Dedifferentiated amniotic fluid mesenchymal stem cell (primary cell): ENCODE measurements at regions not wholly inside any gene's neighbourhood (a gene's known extent, or its start where the extent isn't known, plus 50 kb on each side); places are given as distances from the start of the nearest gene placed in this dataset.
"Not testable (repeated sequence)": the region's sequence is repeated elsewhere in the genome, so short reads cannot be mapped to it uniquely, and the experiment has no call there.

ENCODE experiments used
- DNase-seq: peaks from one replicate; pipeline ENCODE4 v3.0.0-alpha.2; 2016; ENCODE audit errors: extremely low spot score

DNA sequence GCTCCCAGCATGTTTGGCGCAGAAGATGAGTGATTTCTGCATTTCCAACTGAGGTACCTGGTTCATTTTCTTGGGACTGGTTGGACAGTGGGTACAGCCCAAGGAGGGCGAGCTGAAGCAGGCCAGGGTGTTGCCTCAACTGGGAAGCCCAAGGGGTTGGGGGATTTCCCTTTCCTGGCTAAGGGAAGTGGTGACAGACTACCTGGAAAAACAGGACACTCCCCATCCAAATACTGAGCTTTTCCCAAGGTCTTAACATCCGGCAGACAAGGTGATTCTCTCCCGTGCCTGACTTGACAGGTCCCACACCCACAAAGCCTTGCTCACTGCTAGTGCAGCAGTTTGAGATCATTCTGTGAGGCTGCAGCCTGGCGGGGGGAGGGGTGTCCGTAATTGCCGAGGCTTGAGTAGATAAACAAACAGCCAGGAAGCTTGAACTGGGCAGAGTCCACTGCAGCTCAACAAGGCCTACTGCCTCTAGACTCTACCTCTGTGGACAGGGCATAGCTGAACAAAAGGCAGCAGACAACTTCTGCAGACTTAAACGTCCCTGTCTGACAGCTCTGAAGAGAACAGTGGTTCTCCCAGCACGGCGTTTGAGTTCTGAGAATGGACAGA, 307.7 kb upstream of the ARSJ start:
- no peak for DNase-seq

DNA sequence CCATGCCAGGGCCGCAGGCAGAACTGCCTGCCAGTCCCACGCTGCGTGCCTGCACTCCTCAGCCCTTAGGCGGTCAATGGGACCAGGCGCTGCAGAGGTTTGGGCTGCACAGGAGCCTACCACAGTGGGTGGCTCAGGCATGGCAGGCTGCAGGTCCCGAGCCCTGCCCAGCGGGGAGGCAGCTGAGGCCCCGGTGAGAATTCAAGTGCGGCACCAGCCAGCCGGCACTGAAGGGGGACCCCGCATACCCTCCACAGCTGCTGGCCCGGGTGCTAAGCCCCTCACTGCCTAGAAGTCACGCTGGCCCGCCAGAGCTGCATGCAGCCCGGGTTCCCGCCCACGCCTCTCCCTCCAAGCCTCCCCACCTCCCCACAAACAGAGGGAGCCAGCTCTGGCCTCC, 302.5 kb upstream of the UGT8 start:
- DNase-seq, result no peak

DNA sequence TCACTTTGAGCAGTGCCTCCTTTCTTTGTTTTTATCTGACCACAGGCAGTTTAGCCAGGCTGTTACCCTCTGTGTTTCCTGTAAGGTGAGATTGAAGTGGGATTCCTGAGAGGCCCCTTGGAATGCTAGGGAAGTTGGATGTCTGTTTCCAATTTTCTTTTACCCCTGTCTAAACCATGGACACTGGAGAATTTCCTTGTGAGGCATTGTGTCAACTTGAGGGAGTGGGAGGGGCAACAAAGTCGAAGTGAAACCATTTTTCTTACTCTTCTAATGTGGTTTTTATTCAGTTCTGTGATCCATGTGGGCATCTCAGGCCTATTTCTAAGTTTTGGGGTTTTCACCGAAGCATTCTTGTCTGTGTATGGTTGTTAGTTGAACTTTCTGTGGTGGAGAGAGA, 296.1 kb upstream of the UGT8 start:
- DNase-seq, result no peak

DNA sequence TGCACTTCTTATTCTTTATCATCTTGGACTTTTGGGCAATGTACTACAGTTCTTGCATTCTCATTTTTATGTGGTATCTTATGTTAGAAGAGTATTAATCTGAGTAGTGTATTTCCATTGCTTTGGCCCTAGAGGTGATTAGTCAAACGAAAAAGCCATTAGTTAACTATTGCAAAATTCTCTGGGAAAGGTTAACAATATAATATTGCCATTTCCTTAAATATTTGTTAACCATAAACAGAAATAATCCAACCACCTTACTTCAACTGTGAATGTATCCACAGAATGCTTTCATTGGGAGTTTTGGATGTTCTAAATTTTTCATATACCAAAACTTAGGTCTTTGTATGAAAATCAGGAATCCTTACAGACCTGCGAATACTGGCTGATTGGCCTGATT, 294.6 kb upstream of the UGT8 start:
- DNase-seq, result no peak

DNA sequence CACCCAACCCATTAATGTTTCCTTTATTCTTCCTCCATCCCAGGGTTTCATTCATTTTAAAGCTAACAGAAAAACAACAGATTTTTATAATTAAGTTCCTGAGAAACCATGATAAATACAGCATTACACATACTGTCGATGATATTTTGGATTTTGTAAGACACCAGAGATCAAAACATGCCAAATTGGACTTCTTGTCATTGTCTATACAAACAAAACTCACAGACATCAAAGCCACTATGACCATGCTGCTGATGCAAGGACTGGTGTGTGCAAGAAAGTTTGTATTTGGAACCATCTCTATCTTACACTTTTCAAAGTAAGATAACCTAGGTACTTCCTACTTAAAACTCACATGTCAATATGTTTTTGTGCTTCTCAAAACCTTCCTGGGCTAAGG, 294.0 kb upstream of the UGT8 start:
- DNase-seq, result no peak

DNA sequence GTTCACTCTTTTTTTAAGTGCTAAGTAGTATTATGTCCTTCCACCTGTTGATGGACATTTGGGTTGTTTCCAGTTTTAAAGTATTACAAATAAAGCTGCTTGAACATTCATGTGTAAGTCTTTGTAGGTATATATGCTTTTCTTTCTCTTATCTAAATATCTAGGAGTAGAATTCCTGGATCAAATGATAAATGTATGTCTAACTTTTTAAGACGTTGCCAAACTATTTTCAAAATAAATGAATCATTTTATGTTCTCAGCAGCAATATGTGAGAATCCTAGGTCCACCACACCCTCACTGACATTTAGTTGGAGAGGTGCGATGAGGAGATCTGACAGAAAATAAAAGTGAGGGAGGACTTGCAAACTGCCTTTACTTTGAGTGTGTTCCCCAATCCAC, 291.7 kb upstream of the UGT8 start:
- DNase-seq, result no peak

DNA sequence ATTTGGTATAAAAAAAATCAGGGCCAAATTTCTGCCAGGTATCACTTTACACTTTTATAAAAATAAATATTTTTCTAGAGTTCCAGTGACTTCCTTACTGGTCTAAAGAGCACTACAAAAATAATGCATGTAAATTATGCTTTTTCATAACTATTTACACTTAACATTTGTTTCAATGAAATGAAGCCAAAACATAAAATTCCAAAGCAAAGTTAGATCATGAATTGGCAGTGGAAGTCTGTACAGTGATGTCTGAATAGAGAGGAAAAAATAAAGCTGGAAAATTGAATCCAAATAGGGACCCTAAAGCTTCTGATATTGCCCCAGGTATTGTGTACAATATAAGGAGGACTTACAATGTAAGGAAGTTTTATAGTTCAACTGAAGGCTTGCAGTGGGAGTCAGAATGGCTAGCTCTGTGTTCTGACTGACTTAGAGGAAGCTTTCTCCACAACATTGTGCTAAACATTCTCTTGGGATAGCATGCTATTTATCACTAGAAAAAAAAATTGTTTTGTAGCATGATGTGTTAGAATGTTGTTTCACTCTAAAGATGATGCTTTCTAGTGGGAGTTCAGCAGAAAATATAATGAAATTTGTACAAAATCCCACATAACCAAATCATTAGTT, 288.2 kb upstream of the UGT8 start:
- no peak for DNase-seq

DNA sequence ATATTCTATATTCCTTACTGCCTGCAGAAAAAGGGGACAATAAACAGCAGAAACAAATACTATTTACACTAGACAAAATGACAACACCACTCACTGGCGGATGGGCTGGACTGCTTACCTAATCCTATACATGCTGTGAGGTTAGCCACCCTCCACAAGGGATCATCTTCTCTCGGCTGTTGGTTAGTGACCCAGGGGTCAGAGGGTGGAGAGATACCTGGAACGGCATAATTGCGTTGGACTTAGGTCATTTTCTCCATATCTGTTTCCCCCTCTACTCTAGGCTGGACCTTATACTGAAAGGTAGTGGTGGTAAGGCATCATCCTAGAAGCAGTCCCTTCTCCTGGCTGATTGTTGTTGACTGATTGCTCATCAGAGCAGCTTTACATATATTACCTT, 286.8 kb upstream of the UGT8 start:
- DNase-seq, result no peak

DNA sequence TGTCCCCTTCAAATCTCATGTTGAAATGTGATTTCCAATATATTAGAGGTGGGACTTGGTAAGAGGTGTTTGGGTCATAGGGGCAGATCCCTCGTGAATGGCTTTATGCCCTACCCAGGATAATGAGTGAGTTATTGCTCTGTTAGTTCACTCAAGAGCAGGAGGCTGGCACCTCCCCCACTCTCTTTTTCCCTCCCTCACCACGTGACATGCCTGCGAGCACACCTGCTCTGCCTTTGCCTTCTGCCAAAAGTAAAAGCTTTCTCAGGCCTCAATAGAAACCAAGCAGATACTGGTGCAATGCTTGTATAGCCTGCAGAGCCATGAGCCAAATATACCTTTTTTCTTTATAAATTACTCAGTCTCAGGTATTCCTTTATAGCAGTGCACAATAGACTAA, 286.3 kb upstream of the UGT8 start:
- no peak for DNase-seq

DNA sequence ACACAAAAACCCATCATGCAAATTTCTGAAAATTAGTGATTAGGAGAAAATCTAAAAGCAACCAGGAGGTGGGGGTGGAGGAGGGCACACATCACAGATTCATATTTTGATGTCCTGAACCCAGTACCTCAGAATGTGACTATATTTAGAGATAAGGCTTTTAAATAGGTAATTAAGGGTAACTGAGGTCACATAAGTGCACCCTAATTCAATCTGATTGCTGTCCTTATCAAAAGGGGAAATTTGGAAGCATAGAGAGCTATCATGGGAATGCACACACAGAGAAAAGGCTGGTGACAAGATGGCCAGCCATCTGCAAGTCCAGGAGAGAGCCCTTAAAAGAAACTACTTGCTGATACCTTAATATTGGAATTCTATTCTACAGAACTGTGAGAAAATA, 281.8 kb upstream of the UGT8 start:
- DNase-seq, result no peak

DNA sequence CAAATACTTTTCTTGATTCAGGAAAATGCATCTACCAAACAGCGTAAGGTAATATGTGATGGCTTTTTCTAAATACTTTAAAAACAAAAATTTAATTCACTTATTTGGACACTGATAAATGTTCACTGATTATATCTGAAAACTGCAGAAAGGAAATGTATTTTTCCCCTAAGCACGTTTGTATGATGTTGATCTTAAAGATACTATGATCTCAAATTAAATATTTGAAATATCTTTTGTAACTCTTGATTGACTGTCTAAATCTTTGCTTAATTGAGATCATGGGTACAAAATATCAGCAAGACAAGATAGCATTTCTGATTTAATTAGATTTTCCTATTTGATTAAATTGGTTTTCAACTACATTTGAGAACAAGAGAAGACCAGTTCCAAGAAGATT, 281.0 kb upstream of the UGT8 start:
- no peak for DNase-seq

DNA sequence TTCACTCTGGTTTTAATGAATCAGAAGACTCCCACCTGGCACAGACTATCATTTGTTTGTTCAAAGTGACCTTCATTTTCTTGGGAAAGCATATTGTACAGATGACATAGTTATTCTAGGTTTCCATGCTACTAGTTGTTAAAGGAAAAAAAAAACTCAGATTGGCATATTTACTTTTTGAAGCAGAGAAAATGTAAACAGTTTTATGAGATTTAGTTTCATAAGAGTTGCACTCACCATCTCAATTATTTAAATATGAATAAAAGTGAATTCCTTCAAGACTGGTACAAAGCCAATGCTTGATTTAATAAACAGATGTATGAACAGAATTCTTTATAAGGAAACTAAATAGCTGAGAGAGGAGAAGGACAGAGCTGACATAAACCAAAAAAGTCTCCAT, 280.3 kb upstream of the UGT8 start:
- DNase-seq, result peak; percentile 60

DNA sequence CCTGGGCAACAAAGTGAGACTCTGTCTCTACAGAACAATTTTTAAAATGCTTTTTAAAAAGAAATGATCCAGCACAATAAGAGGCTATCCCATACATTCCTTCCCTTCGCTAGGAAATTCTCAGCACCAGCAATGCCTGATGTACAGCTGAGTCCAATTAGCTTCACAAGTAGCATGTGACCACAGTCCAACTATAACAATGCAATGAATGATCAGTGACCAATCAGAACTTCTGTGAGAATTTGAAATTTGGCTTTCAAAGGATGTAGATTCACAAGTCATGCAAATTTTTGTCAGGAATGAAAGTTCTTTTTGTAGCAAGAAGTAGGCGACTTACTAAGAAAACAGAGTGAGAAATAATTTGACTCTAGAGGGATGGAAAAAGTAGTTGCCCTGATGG, 278.5 kb upstream of the UGT8 start:
- no peak for DNase-seq

DNA sequence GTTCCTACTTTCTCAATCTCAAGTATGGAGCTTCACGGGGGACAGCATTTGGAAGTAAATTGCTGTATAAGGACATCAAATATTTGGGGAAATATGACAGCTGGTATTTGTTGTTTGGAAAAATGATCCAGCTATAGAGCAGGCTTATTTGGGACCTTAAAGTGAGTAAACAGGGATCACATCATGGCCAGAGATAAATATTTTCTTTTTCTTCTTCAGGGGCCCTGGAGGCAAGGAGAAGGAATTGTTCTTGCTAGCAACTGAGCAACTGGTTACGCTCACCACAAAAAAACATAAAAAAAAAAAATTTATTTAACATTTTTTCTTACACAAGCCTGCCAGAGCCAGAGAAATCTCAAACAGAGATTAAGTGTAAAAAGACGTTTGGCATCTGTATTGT, 277.2 kb upstream of the UGT8 start:
- DNase-seq, result no peak

DNA sequence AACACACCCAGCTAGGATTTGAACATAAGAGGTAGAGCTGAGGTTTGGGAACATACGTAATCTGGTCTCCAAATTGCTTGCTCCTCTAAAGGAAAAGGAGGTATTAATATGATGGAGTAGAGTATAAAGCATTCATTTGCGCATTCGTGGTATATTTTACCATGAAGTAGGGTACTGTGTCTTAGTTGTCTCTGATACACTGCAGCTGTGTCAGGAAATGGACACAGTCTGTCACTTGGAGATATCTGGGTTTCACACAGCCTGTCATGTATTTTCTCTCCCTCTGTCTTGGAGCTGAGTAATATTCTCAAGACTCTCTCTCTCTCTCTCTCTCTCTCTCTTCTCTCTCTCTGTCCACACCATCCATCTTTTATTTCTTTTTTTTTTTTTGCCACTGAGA, 274.8 kb upstream of the UGT8 start:
- no peak for DNase-seq

DNA sequence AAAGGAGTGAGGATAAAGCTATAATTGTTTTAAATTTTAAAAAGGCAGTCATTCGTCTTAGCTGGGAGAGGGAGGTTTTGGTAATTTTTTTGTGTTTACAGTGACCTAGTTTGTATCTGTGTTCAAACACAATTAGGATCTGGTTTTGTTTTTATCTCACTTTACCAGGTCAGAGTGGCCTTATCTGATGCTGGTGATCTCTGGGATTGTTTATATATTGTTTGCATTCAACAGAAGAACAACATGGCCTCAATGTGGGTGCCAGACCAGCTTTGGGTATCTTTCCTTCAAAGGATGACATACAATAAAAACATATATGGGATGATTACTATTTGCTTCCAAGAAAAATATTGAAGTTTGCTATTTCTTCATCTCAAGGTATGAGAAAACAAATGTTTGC, 272.2 kb upstream of the UGT8 start:
- no peak for DNase-seq

DNA sequence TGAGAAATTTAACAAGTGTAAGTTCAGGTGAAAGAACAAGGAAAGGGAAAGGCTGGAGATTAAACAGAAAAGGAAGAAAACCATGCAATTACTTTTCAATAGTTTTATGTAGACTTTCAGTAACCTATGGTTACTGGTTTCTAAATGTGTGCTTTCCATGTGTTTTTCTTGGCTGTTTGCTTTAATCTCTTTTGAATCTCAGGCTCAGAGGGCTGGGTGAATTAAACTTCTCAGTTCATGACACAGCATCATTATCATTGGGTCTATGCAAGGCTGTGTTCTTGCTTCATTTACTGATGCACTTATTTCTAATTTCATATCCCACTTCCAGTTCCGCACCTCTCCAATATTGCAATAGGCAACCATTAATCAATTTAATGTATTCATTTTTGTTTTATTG, 266.5 kb upstream of the UGT8 start:
- no peak for DNase-seq

DNA sequence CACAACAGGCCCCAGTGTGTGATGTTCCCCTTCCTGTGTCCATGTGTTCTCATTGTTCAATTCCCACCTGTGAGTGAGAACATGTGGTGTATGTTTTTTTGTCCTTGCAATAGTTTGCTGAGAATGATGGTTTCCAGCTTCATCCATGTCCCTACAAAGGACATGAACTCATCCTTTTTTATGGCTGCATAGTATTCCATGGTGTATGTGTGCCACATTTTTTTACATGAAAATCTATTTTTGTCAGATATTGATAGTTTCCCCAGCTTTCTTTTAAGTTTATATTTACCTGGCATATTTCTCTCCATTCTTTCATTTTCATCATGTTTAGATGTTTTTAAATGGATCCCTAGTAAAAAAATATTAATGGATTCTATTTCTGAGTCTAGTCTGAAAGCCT, 264.2 kb upstream of the UGT8 start:
- not testable (repeated sequence) for DNase-seq

DNA sequence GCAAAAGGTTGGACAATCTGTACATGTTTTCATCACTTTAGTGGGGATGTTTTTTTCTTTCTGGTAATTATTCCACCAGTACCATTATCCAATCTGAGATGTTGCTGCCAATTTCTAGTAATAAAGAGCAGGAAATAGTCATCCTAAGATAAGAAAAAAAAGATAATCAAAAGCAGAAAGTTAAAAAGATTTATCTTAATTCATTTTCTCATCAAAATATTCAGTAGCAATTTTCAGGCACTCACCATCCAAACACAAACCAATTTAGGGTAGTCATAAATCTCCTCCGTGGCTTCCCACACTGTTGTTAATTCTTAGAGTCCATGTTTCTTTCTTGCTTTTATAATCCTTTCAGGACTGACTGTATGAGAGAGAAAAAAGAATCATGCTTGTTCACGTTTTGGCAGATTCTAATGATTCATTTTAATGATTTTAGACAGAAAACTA, 263.7 kb upstream of the UGT8 start:
- DNase-seq, result no peak

DNA sequence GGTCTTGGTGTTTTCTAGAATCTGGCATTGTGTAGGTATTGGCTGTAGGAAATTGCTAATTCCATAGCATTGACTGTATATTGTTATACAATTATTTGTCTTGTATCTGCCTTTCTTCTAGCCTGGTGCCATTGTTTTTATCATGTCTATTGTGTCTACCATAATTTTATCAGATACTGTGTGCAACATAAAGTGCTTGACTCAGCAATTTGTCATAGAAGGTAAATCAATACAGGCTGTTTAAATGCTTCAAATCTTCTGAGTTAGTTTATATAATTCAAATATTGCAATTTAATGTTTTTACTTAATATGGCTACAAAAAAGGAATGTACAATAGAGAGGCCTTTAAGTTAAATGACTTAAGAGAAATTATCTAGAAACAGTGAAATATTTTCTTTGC, 263.3 kb upstream of the UGT8 start:
- DNase-seq, result no peak

DNA sequence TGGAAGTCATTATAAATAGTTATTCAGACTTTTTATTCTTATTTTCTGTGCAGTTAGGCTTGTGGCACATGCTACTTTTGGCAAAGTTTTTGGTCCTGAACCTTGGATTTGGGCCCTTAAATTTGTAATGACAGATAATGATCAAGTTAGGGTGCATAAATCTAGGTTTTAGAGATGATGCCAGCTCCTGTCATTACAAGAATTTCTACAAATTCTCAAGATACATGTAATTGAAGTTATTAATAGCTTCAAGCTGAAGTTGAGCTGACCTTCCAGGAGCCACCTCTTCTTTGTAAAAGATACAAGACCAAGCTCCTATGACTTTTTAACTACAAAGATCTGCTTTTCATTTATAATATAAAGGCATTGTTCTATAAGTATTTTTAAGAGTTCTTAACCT, 255.6 kb upstream of the UGT8 start:
- DNase-seq, result no peak

DNA sequence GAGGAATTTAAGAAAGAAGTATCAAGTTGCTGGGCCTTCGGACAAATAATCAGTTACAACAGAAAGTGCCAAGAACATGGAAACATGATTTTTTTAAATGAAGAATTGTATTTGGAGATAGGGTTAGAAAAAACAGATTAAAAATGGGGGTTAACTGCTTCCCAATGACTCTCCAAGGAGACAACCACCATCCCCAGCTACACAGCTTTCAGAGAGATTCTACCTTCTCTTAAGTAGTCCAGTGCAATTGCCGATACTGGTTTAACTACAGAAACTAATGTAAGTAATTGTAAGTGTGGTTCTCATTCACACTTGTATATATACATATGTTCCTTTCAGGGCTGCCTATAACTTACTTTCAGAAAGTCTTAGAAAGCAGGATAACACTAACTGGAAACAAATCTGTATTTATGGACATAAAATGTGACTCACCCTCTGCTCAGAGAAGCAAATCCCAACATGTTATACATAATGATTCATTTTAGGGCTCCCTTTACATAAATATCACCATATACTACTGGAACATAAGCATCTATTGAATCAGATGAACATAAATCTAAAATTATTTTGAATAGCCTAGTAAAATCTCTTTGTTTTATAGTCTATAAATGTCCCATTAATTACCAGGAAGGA, 248.9 kb upstream of the UGT8 start:
- no peak for DNase-seq

DNA sequence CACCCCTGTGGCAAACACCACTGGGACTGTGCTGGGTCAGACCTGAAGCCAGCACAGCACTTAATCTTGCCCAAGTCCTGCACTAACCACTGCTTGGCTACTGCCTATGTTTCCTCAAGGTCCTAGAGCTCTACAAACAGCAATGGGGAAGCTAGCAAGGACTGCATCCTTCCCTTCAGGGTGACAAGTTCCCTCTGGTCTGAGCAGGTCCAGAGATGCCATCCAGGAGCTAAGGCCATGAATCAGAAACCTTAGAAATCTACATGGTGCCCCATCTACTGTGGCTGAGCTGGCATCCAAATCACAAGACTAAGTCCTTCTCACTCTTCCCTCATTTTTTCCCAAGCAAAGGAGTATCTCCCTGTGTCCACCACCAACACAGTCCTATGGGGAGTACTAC, 239.7 kb upstream of the UGT8 start:
- no peak for DNase-seq

DNA sequence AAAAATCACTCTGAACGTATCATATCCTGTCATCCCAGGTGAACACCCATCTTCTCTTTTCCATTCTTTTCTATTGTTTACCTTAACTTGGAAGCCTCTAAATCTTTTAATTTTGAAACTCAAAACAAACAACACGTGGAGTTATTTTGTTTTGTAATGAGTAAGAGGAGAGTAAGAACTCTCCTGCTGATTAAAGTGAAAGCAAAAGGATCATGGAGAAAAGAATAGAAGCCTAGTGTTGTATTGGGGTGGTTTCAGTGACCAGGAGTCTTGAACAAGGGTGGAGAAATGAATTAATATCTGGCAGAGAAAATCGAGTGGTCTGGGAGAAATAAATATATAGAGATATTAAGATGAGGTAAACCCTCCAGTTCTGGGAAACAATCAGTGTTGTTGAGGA, 237.4 kb upstream of the UGT8 start:
- no peak for DNase-seq
